ENCODE measurements at regions not wholly inside any gene's neighbourhood (a gene's known extent, or its start where the extent isn't known, plus 50 kb on each side); places are given as distances from the start of the nearest gene placed in this dataset.

DNA sequence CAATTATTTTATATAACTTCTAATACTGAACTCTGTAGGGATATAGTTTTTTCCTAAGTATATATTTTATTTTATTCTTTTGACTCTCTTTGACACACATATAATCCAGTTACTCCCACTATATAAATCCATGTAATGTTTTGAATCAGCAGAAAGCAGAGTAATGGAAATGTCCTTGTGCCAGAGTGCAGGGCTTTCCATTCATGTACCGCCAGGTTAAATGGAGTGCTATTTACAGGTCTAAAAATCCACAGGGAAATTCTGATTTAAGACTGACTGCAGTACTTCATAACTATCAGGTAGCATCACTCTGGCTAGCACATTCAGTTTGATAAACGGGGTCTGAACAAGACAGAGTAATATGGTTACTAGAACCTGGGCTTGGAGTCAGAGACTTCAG is 626.8 kb downstream of the COL12A1 start:
- no peak overlapping the region for H3K4me3 ChIP-seq (ENCODE audit: low read depth, low read length)
- ChIA-PET CTCF (no interaction called here), POLR2A (no interaction called here)
- TF ChIP-seq, protein P1, sequence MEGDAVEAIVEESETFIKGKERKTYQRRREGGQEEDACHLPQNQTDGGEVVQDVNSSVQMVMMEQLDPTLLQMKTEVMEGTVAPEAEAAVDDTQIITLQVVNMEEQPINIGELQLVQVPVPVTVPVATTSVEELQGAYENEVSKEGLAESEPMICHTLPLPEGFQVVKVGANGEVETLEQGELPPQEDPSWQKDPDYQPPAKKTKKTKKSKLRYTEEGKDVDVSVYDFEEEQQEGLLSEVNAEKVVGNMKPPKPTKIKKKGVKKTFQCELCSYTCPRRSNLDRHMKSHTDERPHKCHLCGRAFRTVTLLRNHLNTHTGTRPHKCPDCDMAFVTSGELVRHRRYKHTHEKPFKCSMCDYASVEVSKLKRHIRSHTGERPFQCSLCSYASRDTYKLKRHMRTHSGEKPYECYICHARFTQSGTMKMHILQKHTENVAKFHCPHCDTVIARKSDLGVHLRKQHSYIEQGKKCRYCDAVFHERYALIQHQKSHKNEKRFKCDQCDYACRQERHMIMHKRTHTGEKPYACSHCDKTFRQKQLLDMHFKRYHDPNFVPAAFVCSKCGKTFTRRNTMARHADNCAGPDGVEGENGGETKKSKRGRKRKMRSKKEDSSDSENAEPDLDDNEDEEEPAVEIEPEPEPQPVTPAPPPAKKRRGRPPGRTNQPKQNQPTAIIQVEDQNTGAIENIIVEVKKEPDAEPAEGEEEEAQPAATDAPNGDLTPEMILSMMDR (IDR thresholded peaks at IDR 0.05; ENCODE audit: low read depth, low read length), result no peak
- DNase-seq (ENCODE audit: low read depth, low spot score), result no peak
- no peaks in the 10 kb centered on the region for H3K9me3 ChIP-seq (ENCODE audit: control insufficient read depth, insufficient read depth, low read length)
- no peaks in the 10 kb centered on the region for H3K27me3 ChIP-seq (ENCODE audit: control insufficient read depth, insufficient read depth, low read length)
- peak overlapping the region; percentile 25 for H3K27ac ChIP-seq (ENCODE audit: low read depth, low read length)

DNA sequence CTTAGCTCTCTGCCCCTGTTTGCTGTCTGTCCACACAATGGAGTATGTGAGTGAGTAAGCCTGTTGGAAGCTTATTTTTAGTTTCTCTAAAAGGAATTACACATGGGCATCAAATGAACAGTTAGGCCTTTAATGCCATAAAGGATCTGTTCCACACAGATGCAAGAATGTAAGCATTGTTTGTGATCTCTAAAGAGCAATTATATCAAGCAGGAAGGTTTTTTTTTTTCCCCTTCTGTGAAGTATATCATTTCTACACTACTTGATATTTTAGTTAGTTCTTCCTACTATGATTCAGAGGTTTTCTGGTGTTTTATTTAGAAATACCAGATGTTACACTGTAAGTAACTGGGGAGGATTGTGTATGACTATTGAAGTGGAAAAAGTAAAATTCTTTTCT is 627.5 kb downstream of the COL12A1 start:
- peak overlapping the region; percentile 71 for H3K27ac ChIP-seq (ENCODE audit: low read depth, low read length)
- H3K27me3 ChIP-seq (ENCODE audit: control insufficient read depth, insufficient read depth, low read length), result no peaks in the 10 kb centered on the region
- POLR2A ChIA-PET, result interaction anchor here (0.6 to 1.4 kb wide), 2 partner anchors 313 to 925 kb away, joined by 3 to 4 read pairs; partner anchors contain the start of gene SLC17A5
- no peak overlapping the region for H3K4me3 ChIP-seq (ENCODE audit: low read depth, low read length)
- no peaks in the 10 kb centered on the region for H3K9me3 ChIP-seq (ENCODE audit: control insufficient read depth, insufficient read depth, low read length)
- TF ChIP-seq, protein P1 (IDR thresholded peaks at IDR 0.05; ENCODE audit: low read depth, low read length), result no peak
- CTCF ChIA-PET, result interaction anchor here (0.7 kb wide), 2 partner anchors 723 to 845 kb away, joined by 3 to 6 read pairs; no protein-coding TSS in a partner anchor
- peak; percentile 58 for DNase-seq (ENCODE audit: low read depth, low spot score)

DNA sequence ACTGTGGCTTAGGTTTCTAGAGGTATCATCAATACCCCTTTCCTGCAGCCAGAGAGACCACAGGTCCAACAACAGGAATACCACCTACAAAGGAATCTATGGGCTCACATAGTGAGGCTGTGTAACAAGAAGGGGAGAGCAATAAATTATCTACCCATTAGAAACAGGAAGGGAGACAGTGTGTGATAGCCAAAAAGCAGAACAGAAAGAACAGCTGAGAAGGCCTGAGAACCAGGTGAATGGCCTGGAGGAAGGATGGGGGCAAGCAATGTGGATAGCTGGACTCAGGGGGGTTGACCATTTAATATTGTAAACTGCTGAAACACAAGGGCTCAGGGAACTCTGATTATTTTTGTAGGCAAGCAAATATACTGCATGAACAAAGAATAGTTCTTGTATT is 628.2 kb downstream of the COL12A1 start:
- H3K4me3 ChIP-seq (ENCODE audit: low read depth, low read length), result no peak overlapping the region
- peak overlapping the region; percentile 58 for H3K27ac ChIP-seq (ENCODE audit: low read depth, low read length)
- no peaks in the 10 kb centered on the region for H3K9me3 ChIP-seq (ENCODE audit: control insufficient read depth, insufficient read depth, low read length)
- TF ChIP-seq, protein P1 (IDR thresholded peaks at IDR 0.05; ENCODE audit: low read depth, low read length), result no peak
- ChIA-PET POLR2A (interaction anchor here (0.6 to 1.4 kb wide), 2 partner anchors 314 to 924 kb away, joined by 3 to 4 read pairs; partner anchors contain the start of gene SLC17A5), CTCF (no interaction called here)
- no peaks in the 10 kb centered on the region for H3K27me3 ChIP-seq (ENCODE audit: control insufficient read depth, insufficient read depth, low read length)
- no peak for DNase-seq (ENCODE audit: low read depth, low spot score)

DNA sequence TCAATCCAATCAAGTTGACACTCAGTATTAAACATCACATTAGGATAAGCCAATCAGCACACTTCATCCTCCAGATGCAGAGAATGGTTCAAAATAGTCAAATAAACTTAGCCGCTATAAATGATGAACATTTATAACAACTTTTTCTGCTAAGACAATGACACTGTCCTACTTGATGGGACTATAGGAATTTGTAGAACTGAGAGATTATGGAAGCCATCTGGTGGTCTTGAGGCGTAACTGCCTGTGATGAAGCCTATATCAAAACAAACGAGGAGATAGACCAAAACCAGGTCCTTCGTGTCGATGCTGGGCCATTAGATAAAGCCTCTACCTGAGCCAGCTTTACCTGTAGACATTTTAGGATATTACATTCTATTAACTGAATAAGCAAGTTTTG is 631.1 kb downstream of the COL12A1 start:
- TF ChIP-seq, protein P1 (IDR thresholded peaks at IDR 0.05; ENCODE audit: low read depth, low read length), result peak; percentile 67
- POLR2A ChIA-PET, result no interaction called here

DNA sequence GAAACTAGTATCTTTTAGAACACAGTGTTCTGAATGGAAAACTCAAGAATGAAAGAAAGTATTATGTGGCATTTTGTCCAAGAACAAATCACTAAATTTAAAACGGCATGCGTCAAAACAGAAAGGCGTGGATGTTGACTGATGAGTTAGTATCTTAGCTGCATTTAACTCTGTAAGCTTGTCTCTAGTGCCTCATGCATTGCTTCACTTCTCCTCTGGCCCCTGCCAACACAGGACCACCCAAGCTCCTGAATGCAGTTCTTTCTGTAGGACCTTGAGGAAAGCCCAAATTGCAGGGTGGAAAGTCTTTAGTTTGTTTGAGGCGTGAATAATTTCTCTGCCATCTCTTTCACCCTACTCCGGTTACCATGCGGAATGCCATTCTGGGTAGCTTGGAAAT is 632.2 kb downstream of the COL12A1 start:
- ChIA-PET POLR2A (no interaction called here), CTCF (interaction anchor here (0.6 to 1.3 kb wide), 3 partner anchors 483 to 1151 kb away, joined by 3 to 7 read pairs (median 3); no protein-coding TSS in a partner anchor)
- Histone ChIP-seq H3K27ac (ENCODE audit: low read depth, low read length) (no peak overlapping the region), H3K27me3 (ENCODE audit: control insufficient read depth, insufficient read depth, low read length) (no peaks in the 10 kb centered on the region), H3K4me3 (ENCODE audit: low read depth, low read length) (no peak overlapping the region), H3K9me3 (ENCODE audit: control insufficient read depth, insufficient read depth, low read length) (no peaks in the 10 kb centered on the region)
- TF ChIP-seq, protein P1 (IDR thresholded peaks at IDR 0.05; ENCODE audit: low read depth, low read length), result no peak
- no peak for DNase-seq (ENCODE audit: low read depth, low spot score)

More for the DNA sequence above, 631.1 kb downstream of the COL12A1 start:
- no peak for DNase-seq (ENCODE audit: low read depth, low spot score)
- Histone ChIP-seq H3K27ac (ENCODE audit: low read depth, low read length) (no peak overlapping the region), H3K27me3 (ENCODE audit: control insufficient read depth, insufficient read depth, low read length) (no peaks in the 10 kb centered on the region), H3K9me3 (ENCODE audit: control insufficient read depth, insufficient read depth, low read length) (no peaks in the 10 kb centered on the region), H3K4me3 (ENCODE audit: low read depth, low read length) (no peak overlapping the region)
- CTCF ChIA-PET, result interaction anchor here (0.9 to 2.7 kb wide), 8 partner anchors 10 to 634 kb away, joined by 3 to 8 read pairs (median 5); no protein-coding TSS in a partner anchor

Data from AG04450 (cell line).